HG02973 (cell line): ENCODE measurements at regions not wholly inside any gene's neighbourhood (a gene's known extent, or its start where the extent isn't known, plus 50 kb on each side); places are given as distances from the start of the nearest gene placed in this dataset.

Source experiments
- ATAC-seq: cut with Tn5 transposase; IDR thresholded peaks from one replicate; pipeline ENCODE4 v1.9.1; 2021; ENCODE audit warnings: moderate library complexity; ENCODE audit not compliant: unreplicated experiment

DNA sequence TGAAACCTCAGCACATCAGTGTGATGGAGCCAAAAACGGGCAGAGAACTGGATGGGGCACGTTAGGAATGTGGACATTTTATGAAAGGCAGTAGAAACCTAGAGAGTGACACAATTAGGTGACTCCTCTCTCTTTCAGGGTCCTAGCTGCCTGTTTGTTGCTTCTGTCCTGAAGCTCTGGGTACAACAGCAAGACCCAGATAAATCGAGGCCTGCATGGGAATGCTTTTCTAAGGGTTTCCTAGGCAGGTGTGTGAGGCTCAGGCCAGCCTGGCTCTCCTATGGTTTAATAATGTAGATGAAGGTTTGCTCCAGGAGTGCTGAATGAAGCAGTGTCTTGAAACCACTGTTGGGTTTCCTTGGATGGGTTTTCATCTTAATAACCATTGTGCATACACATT, 517.1 kb upstream of the RAB6C start:
- no peak for ATAC-seq

GRCh38 chr2:129462967-129463366, 516.5 kb upstream of the RAB6C start:
- no peak for ATAC-seq

DNA sequence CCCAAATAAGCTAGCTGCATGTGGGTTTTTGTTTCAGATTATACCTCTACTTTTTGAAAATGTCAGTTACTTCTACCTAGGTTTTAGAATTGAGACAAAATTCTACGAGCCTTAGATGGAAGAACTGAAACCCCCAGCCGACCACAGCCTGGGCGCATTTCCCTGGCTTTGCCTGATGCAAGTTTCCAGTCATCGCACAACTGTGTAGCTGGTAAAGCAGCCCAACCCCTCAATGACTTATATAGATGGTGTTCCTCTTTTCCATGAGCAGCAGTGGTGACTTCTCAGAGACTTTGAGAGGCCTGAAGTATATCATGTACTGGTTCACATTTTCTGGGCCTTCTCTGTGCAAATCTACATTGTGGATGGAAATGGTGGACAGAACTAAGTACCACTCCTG, 515.4 kb upstream of the RAB6C start:
- no peak for ATAC-seq

GRCh38 chr2:129464631-129465030, 514.8 kb upstream of the RAB6C start:
- no peak for ATAC-seq

DNA sequence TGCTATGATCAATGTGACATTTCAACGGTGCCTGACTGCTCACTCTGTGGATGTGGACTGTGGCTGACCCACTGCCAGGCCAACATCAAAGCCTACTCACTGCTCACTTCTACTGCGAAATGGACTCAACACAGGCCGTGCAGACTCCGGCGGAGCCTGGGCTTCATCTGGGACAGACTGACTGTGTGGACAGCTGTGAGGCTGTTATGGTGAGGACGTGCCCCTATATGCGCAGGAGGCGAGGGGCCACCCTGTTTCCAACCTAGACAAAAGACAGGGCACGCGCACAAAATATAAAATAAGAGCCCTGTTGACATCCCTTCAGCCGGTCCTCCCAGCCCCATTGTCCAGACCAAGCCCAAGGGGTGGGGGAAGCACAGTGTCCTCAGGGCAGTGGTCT, 514.4 kb upstream of the RAB6C start:
- ATAC-seq = no peak

DNA sequence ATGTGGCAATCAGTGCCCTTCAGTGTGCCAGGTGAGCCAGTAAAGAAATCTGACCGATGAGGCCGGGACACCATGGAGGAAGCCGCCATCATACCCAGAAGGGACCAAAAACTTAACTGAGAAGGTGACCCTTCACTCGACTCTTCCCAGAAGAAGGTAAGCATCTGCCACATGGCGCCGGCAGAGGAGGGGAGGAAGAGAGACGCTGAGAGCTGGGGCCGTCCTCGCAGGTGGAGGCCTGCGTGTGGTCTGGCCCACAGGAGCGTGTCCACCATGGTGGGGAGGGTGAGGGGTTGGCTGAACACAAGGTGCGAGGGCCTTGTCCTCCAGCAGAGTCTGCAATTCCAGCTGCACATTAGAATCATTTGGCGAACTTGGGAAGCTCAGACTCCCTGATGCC, 513.1 kb upstream of the RAB6C start:
- ATAC-seq = no peak

DNA sequence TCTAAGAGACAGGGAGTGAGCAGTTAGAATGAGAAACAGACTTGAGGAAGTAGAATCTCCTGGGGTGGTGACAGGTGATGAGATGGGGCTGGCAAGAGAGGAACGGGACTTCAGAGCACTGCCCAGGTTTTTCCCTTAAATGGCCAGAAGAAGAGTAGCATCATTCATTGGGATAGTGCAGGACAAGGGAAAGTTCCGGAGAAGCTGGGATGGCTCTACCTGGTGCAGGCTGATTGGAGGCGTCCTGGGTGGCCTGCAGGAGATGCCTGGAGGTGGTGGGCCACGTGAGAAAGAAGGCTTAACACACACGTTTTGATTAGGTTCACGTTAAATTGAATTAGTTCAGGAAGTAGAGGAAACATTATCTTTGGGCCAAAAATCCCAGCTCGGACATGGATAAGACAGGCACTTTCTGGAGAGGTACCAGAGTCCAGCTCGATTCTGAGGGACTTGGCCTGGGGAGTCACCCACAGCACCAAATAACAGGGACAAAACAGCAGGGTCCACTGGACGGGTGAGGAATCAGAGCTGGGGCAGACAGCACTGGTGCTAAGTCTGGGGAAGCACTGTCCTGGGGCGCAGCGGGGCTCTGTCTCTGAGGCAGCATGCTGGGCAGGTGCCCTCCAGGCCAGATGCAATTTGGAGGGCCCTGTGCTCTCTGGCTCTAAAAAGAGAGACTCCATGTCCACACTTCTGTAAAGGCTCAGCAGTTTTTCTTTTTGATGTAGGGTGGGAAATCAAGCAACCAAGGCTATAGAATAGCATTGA, 512.3 kb upstream of the RAB6C start:
- no peak for ATAC-seq

- no peak for ATAC-seq
Measured at GRCh38 chr2:129467941-129468340, 511.5 kb upstream of the RAB6C start.

DNA sequence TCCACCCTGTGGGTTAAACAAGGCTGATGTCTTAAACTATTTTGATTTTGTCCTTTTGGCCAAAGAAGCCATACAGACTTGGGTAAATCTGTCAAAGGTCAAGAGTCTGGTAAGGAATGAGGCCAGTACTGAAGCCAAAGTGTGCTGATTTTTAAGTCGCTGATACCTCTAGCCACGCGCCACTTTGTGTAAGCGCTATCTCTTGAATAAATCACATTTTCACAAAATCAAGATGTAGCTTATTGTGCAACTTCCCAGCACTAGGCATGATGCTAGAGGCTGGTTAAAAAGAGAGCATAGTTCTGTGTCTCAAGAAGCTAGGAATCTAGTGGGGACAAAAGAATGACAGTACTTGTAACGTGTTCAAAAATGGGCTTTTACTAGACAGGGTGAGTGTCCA, 510.6 kb upstream of the RAB6C start:
- ATAC-seq = no peak

GRCh38 chr2:129469389-129469788, 510.1 kb upstream of the RAB6C start:
- ATAC-seq = no peak

DNA sequence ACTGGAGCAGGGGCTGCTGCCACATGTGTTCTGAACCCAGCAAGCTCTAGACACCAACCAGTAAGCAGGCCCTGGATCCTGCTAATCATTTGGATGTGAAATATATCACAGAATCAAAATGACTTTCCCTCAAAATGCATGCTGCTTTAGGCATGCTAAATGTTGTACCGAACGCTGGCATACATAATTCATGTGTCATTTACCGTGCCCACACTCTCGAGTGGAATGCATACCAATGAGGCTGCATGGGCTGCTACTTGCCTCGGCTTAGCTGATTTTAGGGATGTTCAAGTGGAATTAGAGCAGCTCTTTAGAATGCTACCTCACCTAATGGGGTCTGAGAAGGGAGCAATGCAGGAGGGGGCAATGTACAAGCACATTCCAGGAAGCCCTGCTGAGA, 509.6 kb upstream of the RAB6C start:
- ATAC-seq = no peak

DNA sequence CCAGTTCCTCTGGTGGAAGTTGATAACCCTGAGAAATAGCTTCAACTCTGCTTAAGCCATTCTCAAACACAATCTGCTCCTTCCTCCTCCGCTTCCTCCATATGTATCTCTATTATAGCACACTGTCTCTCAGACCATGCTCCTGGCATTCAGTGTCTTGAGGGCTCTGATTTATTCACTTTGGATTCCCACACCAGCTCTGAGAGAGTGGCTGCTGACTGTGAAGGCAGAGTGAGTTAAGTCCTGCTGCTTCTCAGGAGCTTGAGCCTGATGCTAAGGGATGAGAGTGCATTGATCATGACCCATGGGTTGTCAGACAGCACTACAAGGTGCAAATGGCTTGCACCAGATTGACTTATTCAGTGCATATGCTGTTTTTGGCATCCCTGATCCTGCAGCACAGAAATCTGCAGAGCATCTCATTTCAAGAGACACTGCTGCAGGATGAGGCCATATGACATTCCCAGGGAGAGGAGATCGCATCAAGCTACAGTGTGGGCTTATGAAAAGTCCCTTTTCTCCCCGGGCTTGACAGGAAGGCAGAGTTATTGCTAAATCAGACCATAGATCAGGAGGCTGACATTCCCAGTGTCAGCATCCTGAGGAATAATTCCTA, 500.5 kb upstream of the RAB6C start:
- no peak for ATAC-seq

DNA sequence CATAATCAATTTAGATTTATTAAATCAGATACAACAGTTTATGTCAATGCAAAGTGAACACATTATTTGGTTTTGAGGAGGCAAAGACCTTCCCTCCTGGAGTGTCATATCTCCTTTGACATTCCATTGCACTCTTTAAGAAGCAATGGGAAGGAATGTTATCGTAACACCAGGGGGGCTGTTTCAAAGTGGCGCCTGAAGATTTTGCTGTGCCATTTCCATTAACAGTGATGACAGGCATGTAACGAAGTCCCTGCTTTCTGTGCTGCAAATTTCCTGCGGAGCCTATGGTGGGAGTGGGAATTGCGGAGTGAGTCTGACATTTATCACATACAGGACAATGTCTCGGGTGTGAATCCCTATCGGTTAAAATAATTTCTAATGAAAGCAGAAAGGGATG, 499.6 kb upstream of the RAB6C start:
- ATAC-seq = no peak

DNA sequence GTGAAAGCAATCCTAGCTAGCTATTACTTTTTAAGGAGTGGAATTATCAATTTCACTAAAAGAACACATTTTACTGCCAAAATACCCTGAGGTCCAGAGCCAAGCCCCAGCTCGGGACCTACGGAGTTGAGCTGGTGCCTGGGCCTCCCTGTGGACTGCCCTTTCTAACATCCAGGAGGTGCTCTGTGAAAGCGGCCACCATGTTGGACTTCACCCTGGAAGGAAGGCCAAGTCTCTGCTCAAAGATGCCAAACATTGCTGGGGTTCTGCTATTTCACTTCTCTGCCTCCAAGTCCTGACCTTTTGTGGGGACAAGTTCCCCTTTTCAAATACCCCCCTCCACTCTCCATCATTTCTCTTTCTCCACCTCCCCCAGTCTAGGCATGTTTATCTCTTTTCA, 498.7 kb upstream of the RAB6C start:
- no peak for ATAC-seq

GRCh38 chr2:129481306-129482219, 497.9 kb upstream of the RAB6C start:
- no peak for ATAC-seq

- no peak for ATAC-seq
Measured at GRCh38 chr2:129482626-129483025, 496.8 kb upstream of the RAB6C start.

DNA sequence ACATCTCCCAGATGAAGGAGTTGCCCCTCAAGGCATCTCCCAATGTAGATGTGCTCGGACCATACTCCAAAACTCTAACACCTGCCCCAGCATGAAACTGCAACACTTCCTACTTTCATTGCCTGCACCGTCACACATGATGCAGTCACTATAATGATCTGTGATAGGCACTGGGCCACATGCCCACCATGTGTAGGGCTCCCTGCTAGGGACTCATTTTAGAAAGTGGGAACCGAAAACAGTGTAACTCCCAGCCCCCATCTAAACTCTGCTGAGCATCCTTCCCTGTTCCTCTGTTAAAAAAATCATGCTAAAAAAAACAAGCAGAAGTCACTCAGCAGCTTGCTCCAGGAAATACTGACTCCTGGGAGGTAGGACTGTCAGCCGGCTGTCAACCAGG, 496.1 kb upstream of the RAB6C start:
- ATAC-seq = peak; percentile 79

DNA sequence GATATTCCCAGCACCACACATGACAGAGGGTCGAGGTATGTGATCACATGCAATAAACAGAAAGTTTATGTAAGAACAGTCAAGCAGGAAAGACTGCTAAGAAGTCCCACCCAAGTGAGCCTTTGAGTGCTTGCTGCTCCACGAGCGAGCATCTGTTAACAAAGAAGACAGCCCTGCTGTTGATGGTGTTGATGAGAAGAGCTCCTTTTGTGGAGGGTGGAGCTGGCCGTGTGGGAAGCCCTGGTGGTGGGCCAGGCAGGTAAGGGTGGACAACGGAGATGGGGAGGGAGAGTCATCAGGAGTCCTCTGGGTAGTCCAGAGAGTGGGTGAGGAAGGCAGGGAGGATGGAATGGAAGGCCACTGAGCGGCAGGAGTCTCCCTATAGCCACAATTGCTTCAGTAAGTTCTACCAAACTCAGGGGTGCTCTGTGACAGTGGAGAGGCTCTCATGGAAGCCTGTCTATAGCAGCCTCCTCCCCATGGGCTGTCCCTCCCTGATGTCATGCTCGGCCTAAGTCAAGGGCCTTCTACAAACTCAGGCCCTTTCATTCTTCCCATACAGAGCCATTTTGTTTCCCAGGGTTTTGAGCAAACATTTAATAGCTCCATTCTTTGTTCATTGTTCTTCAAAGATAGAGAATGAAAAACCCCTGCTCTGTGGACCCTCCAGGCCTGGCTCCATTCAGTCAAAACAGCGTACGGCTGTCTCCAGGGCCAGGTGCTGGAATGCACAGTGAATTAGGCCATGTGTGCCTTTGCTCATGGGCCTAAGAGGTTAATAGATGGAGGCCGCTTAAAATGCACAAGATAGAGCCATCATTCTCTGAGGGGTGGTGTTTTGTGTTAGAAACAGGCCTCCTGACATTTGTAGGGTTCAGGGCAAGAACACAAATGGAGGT, 494.2 kb upstream of the RAB6C start:
- no peak for ATAC-seq

DNA sequence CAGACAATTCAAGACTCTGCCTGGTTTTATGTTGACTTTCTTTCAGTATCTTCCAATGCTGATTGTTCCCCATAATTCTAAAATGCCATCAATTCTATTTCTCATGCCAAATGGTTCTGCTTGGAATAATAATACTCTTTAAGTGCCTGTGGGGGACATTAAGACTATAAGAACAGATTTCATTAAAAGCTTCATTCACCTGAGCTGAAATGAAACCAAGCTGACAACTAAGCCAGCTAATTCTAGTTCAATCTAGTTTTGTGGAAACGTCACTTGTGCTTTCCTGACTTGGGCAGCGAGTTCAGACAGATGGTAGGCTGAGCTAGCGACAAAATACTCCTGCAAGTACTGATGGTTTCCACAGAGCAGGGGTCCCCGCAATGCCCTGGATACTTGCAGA, 491.1 kb upstream of the RAB6C start:
- ATAC-seq = no peak

- no peak for ATAC-seq
Measured at GRCh38 chr2:129490641-129491040, 488.8 kb upstream of the RAB6C start.

DNA sequence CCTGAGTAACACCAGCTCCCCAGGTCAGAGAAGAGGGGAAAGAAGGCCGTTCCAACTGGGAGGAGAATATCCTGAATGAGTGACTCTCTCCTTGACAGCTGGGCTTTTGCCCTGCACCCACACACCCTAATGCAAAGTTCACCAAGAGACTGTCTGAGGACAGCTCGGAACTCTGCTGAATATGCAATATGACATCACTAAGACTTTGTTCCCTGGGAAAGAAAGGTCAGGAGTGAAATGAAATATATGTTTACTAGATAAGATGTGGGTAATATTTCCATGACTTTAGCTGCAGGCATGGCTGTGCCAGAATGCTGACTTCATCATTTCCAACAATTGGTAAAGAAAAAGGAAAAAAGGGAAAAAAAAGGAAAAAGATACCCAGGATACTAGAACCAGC, 488.2 kb upstream of the RAB6C start:
- no peak for ATAC-seq
